HL-60 (cell line): ENCODE measurements at regions not wholly inside any gene's neighbourhood (a gene's known extent, or its start where the extent isn't known, plus 50 kb on each side); places are given as distances from the start of the nearest gene placed in this dataset.

ENCODE experiments used
- GABPA ChIP-seq: IDR thresholded peaks from 2 replicates; pipeline ENCODE4 v1.6.1; 2012; ENCODE audit warnings: low read depth
- POLR2AphosphoS5 ChIP-seq: IDR thresholded peaks from 2 replicates; pipeline ENCODE4 v1.6.1; 2012; ENCODE audit warnings: low read depth
- SPI1 ChIP-seq: IDR thresholded peaks from 2 replicates; pipeline ENCODE4 v1.6.1; 2012; ENCODE audit warnings: low read depth, mild to moderate bottlenecking, borderline replicate concordance
- TF ChIP-seq, protein P1 (sequence below): IDR thresholded peaks from one replicate; pipeline ENCODE4 v1.5.1; 2011; ENCODE audit warnings: low read length, control low read depth, inconsistent platforms; ENCODE audit not compliant: insufficient read depth
- TF ChIP-seq, protein P2 (sequence below): IDR thresholded peaks from 2 replicates; pipeline ENCODE4 v1.6.1; 2012; ENCODE audit warnings: low read depth; ENCODE audit not compliant: insufficient replicate concordance

DNA sequence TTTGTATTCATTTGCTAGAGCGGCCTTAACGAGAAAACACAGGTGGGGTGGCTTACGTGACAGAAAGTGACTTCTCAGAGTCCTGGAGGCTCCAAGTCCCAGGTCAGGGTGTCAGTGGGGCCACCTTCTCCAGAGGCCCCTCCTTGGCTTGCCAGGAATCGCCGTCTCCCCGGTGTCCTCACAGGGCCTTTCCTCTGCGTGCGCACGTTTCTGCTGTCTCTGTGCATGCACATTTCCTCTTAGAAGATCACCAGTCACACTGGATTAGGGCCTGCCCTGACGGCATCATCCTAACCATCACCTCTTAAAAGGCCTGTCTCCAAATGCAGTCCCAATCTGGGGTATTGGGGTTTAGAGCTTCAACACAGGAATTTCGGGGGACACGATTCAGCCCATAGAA, 63.8 kb upstream of the HELT start:
- TF ChIP-seq, protein P1, sequence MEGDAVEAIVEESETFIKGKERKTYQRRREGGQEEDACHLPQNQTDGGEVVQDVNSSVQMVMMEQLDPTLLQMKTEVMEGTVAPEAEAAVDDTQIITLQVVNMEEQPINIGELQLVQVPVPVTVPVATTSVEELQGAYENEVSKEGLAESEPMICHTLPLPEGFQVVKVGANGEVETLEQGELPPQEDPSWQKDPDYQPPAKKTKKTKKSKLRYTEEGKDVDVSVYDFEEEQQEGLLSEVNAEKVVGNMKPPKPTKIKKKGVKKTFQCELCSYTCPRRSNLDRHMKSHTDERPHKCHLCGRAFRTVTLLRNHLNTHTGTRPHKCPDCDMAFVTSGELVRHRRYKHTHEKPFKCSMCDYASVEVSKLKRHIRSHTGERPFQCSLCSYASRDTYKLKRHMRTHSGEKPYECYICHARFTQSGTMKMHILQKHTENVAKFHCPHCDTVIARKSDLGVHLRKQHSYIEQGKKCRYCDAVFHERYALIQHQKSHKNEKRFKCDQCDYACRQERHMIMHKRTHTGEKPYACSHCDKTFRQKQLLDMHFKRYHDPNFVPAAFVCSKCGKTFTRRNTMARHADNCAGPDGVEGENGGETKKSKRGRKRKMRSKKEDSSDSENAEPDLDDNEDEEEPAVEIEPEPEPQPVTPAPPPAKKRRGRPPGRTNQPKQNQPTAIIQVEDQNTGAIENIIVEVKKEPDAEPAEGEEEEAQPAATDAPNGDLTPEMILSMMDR = no peak
- TF ChIP-seq GABPA = no peak
- TF ChIP-seq, protein P2, sequence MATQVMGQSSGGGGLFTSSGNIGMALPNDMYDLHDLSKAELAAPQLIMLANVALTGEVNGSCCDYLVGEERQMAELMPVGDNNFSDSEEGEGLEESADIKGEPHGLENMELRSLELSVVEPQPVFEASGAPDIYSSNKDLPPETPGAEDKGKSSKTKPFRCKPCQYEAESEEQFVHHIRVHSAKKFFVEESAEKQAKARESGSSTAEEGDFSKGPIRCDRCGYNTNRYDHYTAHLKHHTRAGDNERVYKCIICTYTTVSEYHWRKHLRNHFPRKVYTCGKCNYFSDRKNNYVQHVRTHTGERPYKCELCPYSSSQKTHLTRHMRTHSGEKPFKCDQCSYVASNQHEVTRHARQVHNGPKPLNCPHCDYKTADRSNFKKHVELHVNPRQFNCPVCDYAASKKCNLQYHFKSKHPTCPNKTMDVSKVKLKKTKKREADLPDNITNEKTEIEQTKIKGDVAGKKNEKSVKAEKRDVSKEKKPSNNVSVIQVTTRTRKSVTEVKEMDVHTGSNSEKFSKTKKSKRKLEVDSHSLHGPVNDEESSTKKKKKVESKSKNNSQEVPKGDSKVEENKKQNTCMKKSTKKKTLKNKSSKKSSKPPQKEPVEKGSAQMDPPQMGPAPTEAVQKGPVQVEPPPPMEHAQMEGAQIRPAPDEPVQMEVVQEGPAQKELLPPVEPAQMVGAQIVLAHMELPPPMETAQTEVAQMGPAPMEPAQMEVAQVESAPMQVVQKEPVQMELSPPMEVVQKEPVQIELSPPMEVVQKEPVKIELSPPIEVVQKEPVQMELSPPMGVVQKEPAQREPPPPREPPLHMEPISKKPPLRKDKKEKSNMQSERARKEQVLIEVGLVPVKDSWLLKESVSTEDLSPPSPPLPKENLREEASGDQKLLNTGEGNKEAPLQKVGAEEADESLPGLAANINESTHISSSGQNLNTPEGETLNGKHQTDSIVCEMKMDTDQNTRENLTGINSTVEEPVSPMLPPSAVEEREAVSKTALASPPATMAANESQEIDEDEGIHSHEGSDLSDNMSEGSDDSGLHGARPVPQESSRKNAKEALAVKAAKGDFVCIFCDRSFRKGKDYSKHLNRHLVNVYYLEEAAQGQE = no peak
- TF ChIP-seq POLR2AphosphoS5 = no peak
- TF ChIP-seq SPI1 = no peak
